Activated T-cell treated with anti-CD3 and anti-CD28 coated beads, Interleukin-2, amount 50 U/mL, for 24 hours (primary cell): ENCODE measurements at regions not wholly inside any gene's neighbourhood (a gene's known extent, or its start where the extent isn't known, plus 50 kb on each side); places are given as distances from the start of the nearest gene placed in this dataset.
A peak's percentile ranks its signal among the peaks of the same experiment; 100 is the strongest.
"Not testable (repeated sequence)": the region's sequence is repeated elsewhere in the genome, so short reads cannot be mapped to it uniquely, and the experiment has no call there.

Experiments
- DNase-seq: peaks from one replicate; pipeline ENCODE4 v3.0.0-alpha.2; 2020
- H3K27ac Mint-ChIP-seq: 2 replicates; pipeline ENCODE4 v1.8.0; 2020; ENCODE audit warnings: mild to moderate bottlenecking, mixed read lengths
- H3K27me3 Mint-ChIP-seq: 2 replicates; pipeline ENCODE4 v1.8.0; 2020; ENCODE audit warnings: mixed read lengths
- H3K36me3 Mint-ChIP-seq: 2 replicates; pipeline ENCODE4 v1.8.0; 2020; ENCODE audit warnings: low read depth, mixed read lengths
- H3K4me1 Mint-ChIP-seq: 2 replicates; pipeline ENCODE4 v1.8.0; 2020; ENCODE audit warnings: low read depth, mixed read lengths
- H3K4me3 Mint-ChIP-seq: 2 replicates; pipeline ENCODE4 v1.8.0; 2020; ENCODE audit warnings: mild to moderate bottlenecking, moderate library complexity, mixed read lengths
- H3K9me3 Mint-ChIP-seq: 2 replicates; pipeline ENCODE4 v1.8.0; 2020; ENCODE audit warnings: mixed read lengths

DNA sequence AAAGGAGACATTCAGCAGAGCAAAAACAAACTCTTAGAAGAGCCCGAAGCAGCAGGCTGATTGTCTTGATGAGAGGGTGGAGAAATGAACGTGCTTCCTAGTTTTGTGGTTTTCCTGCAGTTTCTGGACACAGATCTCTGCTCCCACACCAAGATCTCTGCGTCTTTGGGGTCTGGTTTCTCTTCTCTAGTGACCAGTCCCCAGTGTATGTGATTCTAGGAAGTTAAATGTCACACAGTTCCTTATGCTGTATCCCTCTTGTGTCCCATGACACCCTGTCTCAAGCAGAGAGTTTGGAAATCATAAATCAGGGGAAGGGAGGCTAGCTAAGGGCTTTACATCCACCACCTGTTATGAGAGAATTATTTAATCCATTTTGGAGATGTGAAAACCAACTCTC lies 55.4 kb upstream of the KLF14 start:
- no peaks in the 10 kb centered on the region for H3K9me3 Mint-ChIP-seq
- DNase-seq: no peak
- no peaks in the 10 kb centered on the region for H3K4me1 Mint-ChIP-seq
- no peak overlapping the region for H3K27ac Mint-ChIP-seq
- H3K27me3 Mint-ChIP-seq: peaks cover 6% of the 10 kb centered on the region
- H3K36me3 Mint-ChIP-seq: no peaks in the 10 kb centered on the region
- no peak overlapping the region for H3K4me3 Mint-ChIP-seq

- Mint-ChIP-seq H3K27me3 (no peaks in the 10 kb centered on the region), H3K36me3 (no peaks in the 10 kb centered on the region), H3K9me3 (no peaks in the 10 kb centered on the region), H3K4me3 (no peak overlapping the region), H3K4me1 (no peaks in the 10 kb centered on the region), H3K27ac (no peak overlapping the region)
- no peak for DNase-seq
Measured at GRCh38 chr7:130791746-130792145, 57.7 kb upstream of the KLF14 start.

DNA sequence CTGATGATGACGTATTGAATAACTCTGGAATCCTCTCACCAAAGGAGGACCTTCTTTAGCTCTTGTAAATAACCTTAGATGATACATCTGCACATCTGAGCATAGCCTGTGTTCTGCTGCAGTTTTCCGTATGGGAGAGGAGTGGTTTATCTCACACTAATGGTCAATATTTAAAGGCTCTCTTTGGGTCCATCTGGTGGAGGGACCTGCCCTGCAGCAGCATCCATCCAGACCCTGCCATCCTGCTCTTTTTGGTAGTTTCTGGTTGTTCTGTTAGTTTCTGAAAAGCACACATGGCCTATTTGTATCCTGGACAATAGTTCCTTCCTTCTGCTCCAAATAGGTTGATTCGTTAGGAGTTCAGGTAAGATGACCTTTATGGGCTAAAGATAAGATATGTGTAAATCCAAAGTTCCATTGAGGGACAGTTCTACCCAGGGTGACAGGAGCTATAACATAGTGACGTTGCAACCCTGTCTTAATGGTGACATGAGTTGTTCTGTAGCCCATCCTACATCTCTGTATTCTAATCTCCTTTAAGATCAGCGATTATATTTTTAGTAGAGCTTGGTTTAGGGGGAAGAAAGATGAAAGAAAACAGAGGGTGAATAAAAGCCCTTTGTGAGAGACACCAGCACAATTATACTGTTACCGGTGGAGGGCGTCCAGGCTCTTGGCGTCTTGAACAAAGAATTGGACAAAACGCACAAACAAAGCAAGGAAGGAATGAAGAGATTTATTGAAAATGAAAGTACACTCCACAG lies 60.0 kb upstream of the KLF14 start:
- Mint-ChIP-seq H3K4me1 (no peaks in the 10 kb centered on the region), H3K36me3 (no peaks in the 10 kb centered on the region), H3K27me3 (peaks cover 13% of the 10 kb centered on the region), H3K27ac (no peak overlapping the region), H3K4me3 (no peak overlapping the region), H3K9me3 (peaks cover 5% of the 10 kb centered on the region)
- DNase-seq: no peak

DNA sequence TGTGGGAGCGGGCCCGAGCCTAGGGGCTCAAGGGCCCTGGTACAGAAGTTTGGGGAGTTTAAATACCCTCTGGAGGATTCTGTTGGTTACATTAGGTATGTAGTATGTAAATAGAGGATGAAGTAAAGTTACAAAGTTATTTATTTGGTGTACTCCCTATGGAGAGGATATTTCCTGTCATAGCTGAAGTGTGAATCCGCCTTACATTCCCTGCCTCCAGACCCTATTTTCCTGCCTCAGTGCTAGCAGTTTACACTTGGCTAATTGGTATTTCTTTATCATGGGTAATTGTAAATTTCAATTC lies 60.6 kb upstream of the KLF14 start:
- Mint-ChIP-seq H3K4me3 (no peak overlapping the region), H3K36me3 (no peaks in the 10 kb centered on the region), H3K4me1 (no peaks in the 10 kb centered on the region), H3K27ac (no peak overlapping the region), H3K27me3 (peaks cover 18% of the 10 kb centered on the region), H3K9me3 (peaks cover 5% of the 10 kb centered on the region)
- DNase-seq: no peak

GRCh38 chr7:130796425-130796824 lies 62.4 kb upstream of the KLF14 start:
- not testable (repeated sequence) for DNase-seq, H3K4me3 Mint-ChIP-seq, H3K4me1 Mint-ChIP-seq, H3K27ac Mint-ChIP-seq, H3K9me3 Mint-ChIP-seq, H3K36me3 Mint-ChIP-seq
- H3K27me3 Mint-ChIP-seq: peaks cover 26% of the 10 kb centered on the region

- H3K9me3 Mint-ChIP-seq: no peaks in the 10 kb centered on the region
Measured at GRCh38 chr7:130803127-130803526, 69.1 kb upstream of the KLF14 start.

GRCh38 chr7:130804220-130804619 lies 70.2 kb upstream of the KLF14 start:
- H3K4me3 Mint-ChIP-seq: no peak overlapping the region
- H3K4me1 Mint-ChIP-seq: no peaks in the 10 kb centered on the region
- peaks cover 29% of the 10 kb centered on the region for H3K27me3 Mint-ChIP-seq
- H3K9me3 Mint-ChIP-seq: no peaks in the 10 kb centered on the region
- H3K27ac Mint-ChIP-seq: no peak overlapping the region
- no peaks in the 10 kb centered on the region for H3K36me3 Mint-ChIP-seq
- no peak for DNase-seq

More at GRCh38 chr7:130803127-130803526, 69.1 kb upstream of the KLF14 start:
- Mint-ChIP-seq H3K27me3 (peaks cover 37% of the 10 kb centered on the region), H3K27ac (no peak overlapping the region), H3K36me3 (no peaks in the 10 kb centered on the region), H3K4me1 (no peaks in the 10 kb centered on the region), H3K4me3 (no peak overlapping the region)
- DNase-seq: no peak

DNA sequence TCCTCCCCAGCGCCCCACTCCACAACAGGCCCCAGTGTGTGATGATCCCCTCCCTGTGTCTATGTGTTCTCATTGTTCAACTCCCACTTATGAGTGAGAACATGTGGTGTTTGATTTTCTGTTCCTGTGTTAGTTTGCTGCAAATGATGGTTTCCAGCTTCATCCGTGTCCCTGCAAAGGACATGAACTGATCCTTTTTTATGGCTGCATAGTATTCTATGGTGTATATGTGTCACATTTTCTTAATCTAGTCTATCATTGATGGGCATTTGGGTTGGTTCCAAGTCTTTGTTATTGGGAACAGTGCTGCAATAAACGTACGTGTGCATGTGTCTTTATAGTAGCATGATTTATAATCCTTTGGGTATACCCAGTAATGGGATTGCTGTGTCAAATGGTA lies 78.8 kb upstream of the KLF14 start:
- not testable (repeated sequence) for H3K4me3 Mint-ChIP-seq, DNase-seq, H3K9me3 Mint-ChIP-seq, H3K27me3 Mint-ChIP-seq, H3K4me1 Mint-ChIP-seq, H3K36me3 Mint-ChIP-seq, H3K27ac Mint-ChIP-seq

DNA sequence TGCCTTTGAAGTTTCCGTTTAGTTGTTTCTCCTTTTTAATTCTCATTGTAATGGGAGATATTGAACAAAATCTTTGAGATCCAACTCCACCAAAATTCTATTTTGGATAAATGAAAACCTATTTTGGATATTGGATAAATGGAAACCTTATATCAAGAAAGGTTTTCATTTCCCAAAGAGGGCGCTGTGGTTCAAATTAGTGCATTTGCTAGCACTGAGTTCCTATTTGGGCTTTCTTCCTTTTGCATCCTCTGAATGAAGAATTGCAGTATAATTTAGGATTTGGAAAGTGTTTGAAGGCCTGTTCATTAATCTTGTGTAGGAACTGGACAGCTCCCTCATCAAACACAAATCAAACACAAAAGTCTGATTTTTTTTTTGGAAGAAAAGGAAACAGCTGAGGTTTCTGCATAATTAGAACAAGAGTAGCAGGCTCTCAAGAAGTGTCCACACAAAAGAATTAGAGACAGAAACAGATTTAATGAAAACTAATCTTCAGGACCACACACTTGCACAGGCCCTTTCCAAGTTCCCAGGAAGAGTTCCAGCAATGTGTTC lies 80.8 kb upstream of the KLF14 start:
- Mint-ChIP-seq H3K27ac (no peak overlapping the region), H3K4me1 (no peaks in the 10 kb centered on the region), H3K4me3 (no peak overlapping the region), H3K36me3 (no peaks in the 10 kb centered on the region), H3K9me3 (no peaks in the 10 kb centered on the region), H3K27me3 (peaks cover 6% of the 10 kb centered on the region)
- no peak for DNase-seq

- DNase-seq: no peak
- H3K4me1 Mint-ChIP-seq: peaks cover 12% of the 10 kb centered on the region
- H3K9me3 Mint-ChIP-seq: no peaks in the 10 kb centered on the region
- H3K27me3 Mint-ChIP-seq: peaks cover 8% of the 10 kb centered on the region
- no peak overlapping the region for H3K4me3 Mint-ChIP-seq
- no peak overlapping the region for H3K27ac Mint-ChIP-seq
- no peaks in the 10 kb centered on the region for H3K36me3 Mint-ChIP-seq
Measured at GRCh38 chr7:130818056-130818455, 84.0 kb upstream of the KLF14 start.

- peaks cover 13% of the 10 kb centered on the region for H3K9me3 Mint-ChIP-seq
- peaks cover 15% of the 10 kb centered on the region for H3K4me1 Mint-ChIP-seq
- H3K4me3 Mint-ChIP-seq: no peak overlapping the region
- peak overlapping the region; percentile 11 for H3K27ac Mint-ChIP-seq
- peaks cover 2% of the 10 kb centered on the region for H3K36me3 Mint-ChIP-seq
- peaks cover 8% of the 10 kb centered on the region for H3K27me3 Mint-ChIP-seq
- no peak for DNase-seq
Measured at GRCh38 chr7:130821864-130822263, 87.9 kb upstream of the KLF14 start.

GRCh38 chr7:130822642-130823041 lies 88.6 kb upstream of the KLF14 start:
- Mint-ChIP-seq H3K36me3 (peaks cover 2% of the 10 kb centered on the region), H3K4me1 (peaks cover 15% of the 10 kb centered on the region), H3K9me3 (peaks cover 20% of the 10 kb centered on the region), H3K4me3 (no peak overlapping the region), H3K27me3 (peaks cover 8% of the 10 kb centered on the region), H3K27ac (no peak overlapping the region)
- no peak for DNase-seq

GRCh38 chr7:130823060-130823459 lies 89.1 kb upstream of the KLF14 start:
- Mint-ChIP-seq H3K27me3 (peaks cover 8% of the 10 kb centered on the region), H3K4me1 (peaks cover 15% of the 10 kb centered on the region), H3K9me3 (peaks cover 21% of the 10 kb centered on the region), H3K36me3 (peaks cover 2% of the 10 kb centered on the region), H3K27ac (no peak overlapping the region), H3K4me3 (no peak overlapping the region)
- DNase-seq: no peak

DNA sequence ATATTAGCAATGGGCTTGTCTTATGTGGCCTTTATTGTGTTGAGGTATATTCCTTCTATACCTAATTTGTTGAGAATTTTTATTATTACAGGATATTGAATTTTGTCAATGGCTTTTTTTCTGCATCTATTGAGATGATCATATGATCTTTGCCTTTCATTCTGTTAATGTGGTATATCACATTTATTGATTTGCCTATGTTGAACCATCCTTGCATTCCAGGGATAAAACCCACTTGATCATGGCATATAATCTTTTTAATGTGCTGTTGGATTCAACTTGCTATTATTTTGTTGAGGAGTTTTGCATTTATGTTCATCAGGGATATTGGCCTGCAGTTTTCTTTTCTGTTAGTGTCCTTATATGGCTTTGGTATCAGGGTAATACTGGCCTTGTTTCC lies 91.8 kb upstream of the KLF14 start:
- Mint-ChIP-seq H3K9me3 (peaks cover 27% of the 10 kb centered on the region), H3K4me1 (peaks cover 15% of the 10 kb centered on the region), H3K27me3 (peaks cover 8% of the 10 kb centered on the region), H3K36me3 (peaks cover 2% of the 10 kb centered on the region), H3K4me3 (no peak overlapping the region), H3K27ac (no peak overlapping the region)
- DNase-seq: no peak

GRCh38 chr7:130829415-130829814 lies 95.4 kb upstream of the KLF14 start:
- Mint-ChIP-seq H3K27ac (no peak overlapping the region), H3K4me1 (no peaks in the 10 kb centered on the region), H3K9me3 (peaks cover 27% of the 10 kb centered on the region)

GRCh38 chr7:130831322-130831721 lies 97.3 kb upstream of the KLF14 start:
- Mint-ChIP-seq H3K4me3 (no peak overlapping the region), H3K27ac (no peak overlapping the region), H3K4me1 (no peaks in the 10 kb centered on the region), H3K36me3 (no peaks in the 10 kb centered on the region), H3K27me3 (peaks cover 17% of the 10 kb centered on the region), H3K9me3 (peaks cover 18% of the 10 kb centered on the region)
- no peak for DNase-seq

More at GRCh38 chr7:130829415-130829814, 95.4 kb upstream of the KLF14 start:
- Mint-ChIP-seq H3K36me3 (peaks cover 2% of the 10 kb centered on the region), H3K4me3 (no peak overlapping the region), H3K27me3 (peaks cover 3% of the 10 kb centered on the region)
- DNase-seq: no peak
